Urinary bladder (tissue), 3 donors: ENCODE measurements at regions not wholly inside any gene's neighbourhood (a gene's known extent, or its start where the extent isn't known, plus 50 kb on each side); places are given as distances from the start of the nearest gene placed in this dataset.
A peak's percentile ranks its signal among the peaks of the same experiment; 100 is the strongest.

Experiments used
- DNase-seq: peaks from one replicate; pipeline ENCODE4 v3.0.0-alpha.2; 2015; ENCODE audit errors: extremely low spot score
- H3K27ac ChIP-seq: one replicate; pipeline ENCODE4 v1.5.1; 2013; ENCODE audit warnings: low read depth, mild to moderate bottlenecking, moderate library complexity
- H3K36me3 ChIP-seq: one replicate; pipeline ENCODE4 v1.6.1; 2013; ENCODE audit warnings: mild to moderate bottlenecking, moderate library complexity; ENCODE audit not compliant: insufficient read depth
- H3K4me1 ChIP-seq: one replicate; pipeline ENCODE4 v1.6.1; 2013; ENCODE audit warnings: mild to moderate bottlenecking, moderate library complexity; ENCODE audit not compliant: insufficient read depth
- H3K4me3 ChIP-seq: one replicate; pipeline ENCODE4 v1.5.1; 2013; ENCODE audit warnings: low read depth, low read length
- WGBS: extraction: QIAGEN DNeasy Blood & Tissue Kit; methylation state at CpG from one replicate; pipeline ENCODE4 v1.1.7; 2013; 5-methylcytosine and 5-hydroxymethylcytosine counted together
- donor health status: healthy with polysubstance abuse.
- donor health status: healthy.

DNA sequence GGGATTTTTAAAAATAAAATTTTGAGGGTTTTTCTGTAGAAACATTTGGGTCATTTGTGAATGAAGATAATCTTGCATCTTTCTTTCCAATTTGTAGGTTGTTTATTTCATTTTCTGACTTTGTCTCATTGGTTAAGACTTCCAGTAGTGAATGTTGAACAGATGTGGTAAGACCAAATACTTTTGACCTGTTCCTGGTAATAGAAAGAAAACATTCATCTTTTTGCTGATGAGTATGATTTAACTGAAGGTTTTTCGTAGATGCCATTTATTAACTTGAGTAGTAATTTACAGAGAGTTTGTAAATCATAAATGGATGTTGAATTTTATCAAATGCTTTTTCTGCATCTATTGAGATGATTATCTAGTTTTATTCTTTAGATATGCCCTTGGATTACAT is 416.1 kb upstream of the CITED2 start:
- Histone ChIP-seq H3K27ac (no peak overlapping the region), H3K4me1 (no peaks in the 10 kb centered on the region), H3K4me3 (no peak overlapping the region), H3K36me3 (no peaks in the 10 kb centered on the region)
- whole genome bisulfite sequencing, result 95% methylated on average over 1 of the region's 1 CpG
- no peak for DNase-seq

GRCh38 chr6:139784222-139784769 is 409.8 kb upstream of the CITED2 start:
- WGBS, result 94% methylated on average over 2 of the region's 2 CpGs
- no peak overlapping the region for H3K4me3 ChIP-seq
- H3K36me3 ChIP-seq, result no peaks in the 10 kb centered on the region
- no peak overlapping the region for H3K27ac ChIP-seq
- no peaks in the 10 kb centered on the region for H3K4me1 ChIP-seq
- DNase-seq, result no peak

DNA sequence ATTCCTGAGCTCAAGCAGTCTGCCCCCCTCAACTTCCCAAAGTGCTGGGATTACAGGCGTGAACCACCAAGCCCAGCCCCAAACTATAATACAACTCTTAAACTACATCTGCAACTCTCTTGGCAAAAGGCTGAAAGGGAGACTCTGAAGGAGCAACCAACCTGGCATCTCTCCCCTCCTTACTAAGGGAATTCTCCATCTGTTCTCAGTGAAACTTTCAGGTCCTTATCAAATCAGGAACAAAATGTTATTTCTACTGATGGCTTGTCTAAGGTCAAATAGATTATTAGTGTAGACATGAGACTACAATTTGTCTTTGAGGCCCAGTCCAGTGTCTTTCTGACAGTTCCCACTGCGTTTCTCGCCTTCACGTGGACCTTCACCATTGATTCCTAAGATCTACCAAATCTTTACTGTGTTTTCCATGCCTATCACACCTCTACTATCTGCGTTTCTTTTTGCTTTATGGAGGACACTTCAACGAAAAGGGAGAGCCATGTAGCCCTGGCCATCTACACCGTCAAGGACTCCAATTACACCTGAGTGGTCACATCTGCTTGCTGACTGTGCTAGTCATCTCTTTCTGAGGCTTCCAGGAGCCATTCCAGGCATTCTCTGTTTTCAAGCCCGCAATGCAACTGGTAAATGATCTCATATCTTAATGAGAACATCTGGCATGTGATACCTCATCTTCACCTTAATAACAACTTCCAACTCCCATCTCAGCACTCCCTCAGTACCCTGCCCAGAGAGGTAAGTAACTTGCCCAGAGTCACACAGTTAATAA is 405.7 kb upstream of the CITED2 start:
- no peak overlapping the region for H3K4me3 ChIP-seq
- no peaks in the 10 kb centered on the region for H3K4me1 ChIP-seq
- H3K36me3 ChIP-seq, result no peaks in the 10 kb centered on the region
- H3K27ac ChIP-seq, result no peak overlapping the region
- no peak for DNase-seq
- WGBS, result 83% methylated on average over 8 of the region's 8 CpGs

- H3K36me3 ChIP-seq, result no peaks in the 10 kb centered on the region
- no peak overlapping the region for H3K4me3 ChIP-seq
- 32% methylated on average over 5 of the region's 5 CpGs for WGBS
- H3K4me1 ChIP-seq, result no peaks in the 10 kb centered on the region
- no peak for DNase-seq
- no peak overlapping the region for H3K27ac ChIP-seq
These were observed 404.2 kb upstream of the CITED2 start for GRCh38 chr6:139778688-139779087.

DNA sequence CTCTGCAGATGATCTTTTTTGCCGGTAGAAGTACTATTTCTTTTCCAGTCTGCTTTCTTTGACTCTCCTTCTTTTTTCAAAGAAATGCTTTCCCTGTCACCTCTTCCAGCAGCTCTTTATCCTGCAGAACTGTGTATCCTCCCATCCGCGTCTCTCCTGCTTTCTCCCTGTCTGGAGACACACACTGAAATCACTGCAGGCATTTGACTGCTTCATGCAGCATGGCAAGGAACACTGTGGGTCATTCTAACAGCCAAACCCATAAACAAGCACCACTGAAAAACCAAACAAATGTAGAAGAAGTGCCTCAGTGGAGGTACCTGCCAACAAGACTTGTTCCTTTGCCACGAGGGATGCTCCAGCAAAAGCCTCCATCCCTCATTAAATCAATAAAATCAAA is 403.7 kb upstream of the CITED2 start:
- WGBS, result 54% methylated on average over 4 of the region's 4 CpGs
- H3K36me3 ChIP-seq, result no peaks in the 10 kb centered on the region
- H3K4me1 ChIP-seq, result no peaks in the 10 kb centered on the region
- H3K27ac ChIP-seq, result no peak overlapping the region
- no peak overlapping the region for H3K4me3 ChIP-seq
- no peak for DNase-seq

DNA sequence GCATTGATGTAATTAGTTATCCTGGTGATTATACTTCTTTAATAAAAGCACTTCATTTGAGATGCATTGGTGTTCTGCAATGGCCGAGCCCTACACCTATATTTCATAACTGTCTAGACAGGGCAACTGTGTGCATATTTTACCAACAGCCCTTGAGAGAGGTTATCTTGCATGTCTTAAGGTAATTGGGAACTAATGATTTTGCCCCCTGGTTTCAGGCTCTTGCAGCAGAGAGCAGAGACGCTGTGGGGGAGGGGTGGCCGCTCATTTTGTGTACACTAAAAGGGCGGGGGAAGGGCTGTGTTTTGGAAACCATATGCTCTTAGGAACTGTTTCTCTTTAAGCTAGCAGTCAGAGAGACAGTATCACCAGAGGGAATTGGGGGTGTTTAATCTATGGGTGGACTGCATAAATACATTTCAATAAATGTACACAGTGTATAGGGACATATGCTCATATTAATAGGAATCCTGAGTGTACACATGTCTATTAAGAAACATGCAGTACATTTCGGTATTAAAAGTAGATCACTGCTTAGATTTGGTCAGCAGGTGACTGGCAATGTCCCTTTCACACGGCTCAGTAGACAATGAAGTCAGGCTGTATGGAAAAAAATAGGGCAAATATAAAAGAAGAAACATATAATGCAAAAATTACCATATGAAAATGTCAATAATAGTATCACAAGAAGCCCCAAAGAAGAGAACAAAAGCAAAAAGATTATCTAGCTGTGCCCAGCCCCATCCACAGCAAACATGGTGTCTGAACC is 402.9 kb upstream of the CITED2 start:
- H3K4me1 ChIP-seq, result no peaks in the 10 kb centered on the region
- no peaks in the 10 kb centered on the region for H3K36me3 ChIP-seq
- DNase-seq, result no peak
- H3K27ac ChIP-seq, result no peak overlapping the region
- no peak overlapping the region for H3K4me3 ChIP-seq
- 80% methylated on average over 6 of the region's 6 CpGs for WGBS

GRCh38 chr6:139776041-139776440 is 401.6 kb upstream of the CITED2 start:
- H3K4me3 ChIP-seq, result no peak overlapping the region
- H3K27ac ChIP-seq, result no peak overlapping the region
- DNase-seq, result no peak
- 64% methylated on average over 6 of the region's 6 CpGs for WGBS
- no peaks in the 10 kb centered on the region for H3K4me1 ChIP-seq
- no peaks in the 10 kb centered on the region for H3K36me3 ChIP-seq

- Histone ChIP-seq H3K4me1 (peaks cover 4% of the 10 kb centered on the region), H3K4me3 (no peak overlapping the region), H3K36me3 (no peaks in the 10 kb centered on the region), H3K27ac (no peak overlapping the region)
- DNase-seq, result no peak
These were observed 393.7 kb upstream of the CITED2 start for GRCh38 chr6:139768196-139768595.

- no peak for DNase-seq
- peaks cover 4% of the 10 kb centered on the region for H3K4me1 ChIP-seq
- H3K4me3 ChIP-seq, result no peak overlapping the region
- no peaks in the 10 kb centered on the region for H3K36me3 ChIP-seq
- H3K27ac ChIP-seq, result no peak overlapping the region
- 90% methylated on average over 2 of the region's 2 CpGs for WGBS
These were observed 392.3 kb upstream of the CITED2 start for GRCh38 chr6:139766796-139767195.

DNA sequence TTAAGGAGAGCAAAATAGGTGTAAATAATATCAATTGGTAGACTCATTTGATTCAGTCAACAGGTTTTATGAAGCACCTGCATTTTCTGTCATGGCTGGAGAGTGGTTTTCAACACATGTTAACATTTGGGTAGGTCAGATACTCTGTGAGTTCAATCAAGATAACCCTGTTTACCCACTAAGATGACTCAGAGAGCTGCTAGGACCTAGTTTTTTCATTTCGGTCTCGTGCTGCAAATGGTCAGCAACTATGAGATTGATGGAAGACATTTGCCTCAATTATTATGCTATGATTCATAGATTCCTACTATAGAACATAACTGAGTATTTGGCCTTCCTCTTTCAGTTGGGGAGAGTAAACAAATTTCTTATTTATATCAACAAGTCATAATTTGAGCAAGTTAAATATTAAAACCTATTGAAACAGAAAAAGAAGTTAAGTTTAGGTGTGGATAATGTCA is 391.4 kb upstream of the CITED2 start:
- no peak overlapping the region for H3K4me3 ChIP-seq
- 46% methylated on average over 2 of the region's 2 CpGs for WGBS
- H3K36me3 ChIP-seq, result no peaks in the 10 kb centered on the region
- H3K4me1 ChIP-seq, result peaks cover 4% of the 10 kb centered on the region
- DNase-seq, result no peak
- peak overlapping the region; percentile 10 for H3K27ac ChIP-seq

- WGBS, result 7% methylated on average over 2 of the region's 2 CpGs
- no peak for DNase-seq
- Histone ChIP-seq H3K4me3 (no peak overlapping the region), H3K4me1 (peaks cover 4% of the 10 kb centered on the region), H3K36me3 (no peaks in the 10 kb centered on the region), H3K27ac (peak overlapping the region; percentile 14)
These were observed 390.1 kb upstream of the CITED2 start for GRCh38 chr6:139764498-139764986.

DNA sequence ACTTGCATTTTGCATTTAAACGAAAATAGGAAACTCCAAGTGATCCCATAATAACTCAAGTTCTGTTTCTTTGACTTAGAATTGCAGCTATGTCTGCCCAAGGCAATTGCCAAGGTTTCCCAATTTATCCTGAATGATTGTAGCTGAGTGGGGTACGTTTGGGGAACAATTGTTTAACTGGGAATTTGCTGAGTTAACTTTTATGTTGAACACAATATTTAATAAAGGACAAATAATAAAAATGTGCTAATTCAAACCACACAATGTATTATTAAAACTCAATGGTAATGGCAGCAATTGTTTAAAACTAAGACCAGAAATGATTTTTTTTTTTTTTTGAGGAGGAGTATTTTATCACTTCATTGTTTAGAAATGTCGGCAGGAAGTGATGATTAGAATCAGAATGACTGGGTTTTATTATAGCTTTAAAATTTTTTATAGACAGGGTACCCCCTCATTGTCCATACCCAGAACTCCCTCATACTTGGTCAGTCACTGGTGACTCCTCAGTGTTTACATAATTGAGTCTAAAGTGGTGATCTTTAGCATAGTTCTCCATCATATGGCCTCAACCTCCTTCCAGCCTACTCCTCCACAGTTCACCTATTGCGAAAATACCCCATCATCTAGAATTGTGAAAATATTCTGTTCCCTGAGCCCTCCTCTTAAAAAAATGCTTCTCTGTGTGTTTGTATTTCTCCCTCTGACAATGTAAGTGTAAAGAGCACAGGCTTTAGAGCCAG is 389.2 kb upstream of the CITED2 start:
- H3K27ac ChIP-seq, result no peak overlapping the region
- H3K4me1 ChIP-seq, result peaks cover 4% of the 10 kb centered on the region
- DNase-seq, result no peak
- H3K4me3 ChIP-seq, result no peak overlapping the region
- H3K36me3 ChIP-seq, result no peaks in the 10 kb centered on the region
- WGBS, result 73% methylated on average over 4 of the region's 4 CpGs

DNA sequence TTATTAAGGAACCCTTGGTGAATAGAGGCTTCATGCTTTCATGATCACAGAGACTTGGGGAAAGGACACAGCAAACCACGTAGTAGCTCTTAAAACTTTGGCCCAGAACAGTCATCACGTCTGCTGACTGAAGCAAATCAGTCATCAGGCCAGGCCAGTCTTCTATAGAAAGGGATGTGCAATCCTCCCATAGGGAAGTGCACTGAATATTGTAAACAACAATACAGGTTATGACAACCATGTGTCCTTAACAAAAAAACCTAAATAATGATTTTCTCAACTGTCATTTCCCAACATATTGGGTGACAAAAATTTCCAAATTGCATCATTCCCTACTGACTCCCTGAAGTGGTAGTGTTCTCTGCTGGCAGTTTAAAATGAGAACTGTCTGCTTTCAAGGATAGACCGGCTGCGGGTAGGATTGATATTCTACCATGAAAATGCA is 388.2 kb upstream of the CITED2 start:
- no peak overlapping the region for H3K27ac ChIP-seq
- 86% methylated on average over 4 of the region's 4 CpGs for WGBS
- no peak for DNase-seq
- H3K36me3 ChIP-seq, result no peaks in the 10 kb centered on the region
- peaks cover 4% of the 10 kb centered on the region for H3K4me1 ChIP-seq
- H3K4me3 ChIP-seq, result no peak overlapping the region
